SU-DHL-6 (cell line): ENCODE measurements at regions not wholly inside any gene's neighbourhood (a gene's known extent, or its start where the extent isn't known, plus 50 kb on each side); places are given as distances from the start of the nearest gene placed in this dataset.

Source experiments
- H2AFZ ChIP-seq: fragments of 200-600 bp; sonication (generic); 2 replicates; pipeline ENCODE4 v1.6.1; 2014; ENCODE audit warnings: low read depth, mild to moderate bottlenecking, moderate library complexity, mixed read lengths, antibody characterized with exemption, low read length; ENCODE audit not compliant: severe bottlenecking
- H3F3A ChIP-seq: fragments of 200-600 bp; shearing (Covaris generic); 2 replicates; pipeline ENCODE4 v1.6.0; 2016; ENCODE audit warnings: antibody characterized with exemption, mild to moderate bottlenecking; ENCODE audit not compliant: insufficient read depth
- H3K27ac ChIP-seq: fragments of 200-600 bp; sonication (generic); 2 replicates; pipeline ENCODE4 v1.5.1; 2016; ENCODE audit warnings: low read depth, mild to moderate bottlenecking, low read length, moderate library complexity, mixed read lengths
- H3K27me3 ChIP-seq: fragments of 200-600 bp; sonication (generic), shearing (Covaris generic); 2 replicates; pipeline ENCODE4 v1.6.0; 2014; ENCODE audit warnings: mild to moderate bottlenecking, low read length
- H3K36me3 ChIP-seq: fragments of 200-600 bp; sonication (generic); 2 replicates; pipeline ENCODE4 v1.6.1; 2014; ENCODE audit warnings: mild to moderate bottlenecking, low read length, mixed read lengths
- H3K4me2 ChIP-seq: fragments of 300-600, 200-600 bp; shearing (Covaris generic), sonication (generic); 2 replicates; pipeline ENCODE4 v1.6.0; 2014; ENCODE audit warnings: low read length, low read depth, mild to moderate bottlenecking; ENCODE audit not compliant: poor library complexity, severe bottlenecking
- H3K4me3 ChIP-seq: fragments of 200-600 bp; sonication (generic); 2 replicates; pipeline ENCODE4 v1.5.1; 2014; ENCODE audit warnings: antibody characterized with exemption, low read length, mild to moderate bottlenecking, mixed read lengths; ENCODE audit not compliant: insufficient read depth, poor library complexity, severe bottlenecking
- H3K79me2 ChIP-seq: fragments of 200-600 bp; sonication (generic); 2 replicates; pipeline ENCODE4 v1.6.1; 2014; ENCODE audit warnings: mild to moderate bottlenecking, low read length, moderate library complexity; ENCODE audit not compliant: insufficient read depth
- H3K9ac ChIP-seq: fragments of 200-600 bp; sonication (generic); 2 replicates; pipeline ENCODE4 v1.7.0; 2014; ENCODE audit warnings: mild to moderate bottlenecking, low read length
- H3K9me2 ChIP-seq: fragments of 200-600 bp; sonication (generic); replicated peaks from 2 replicates; pipeline ENCODE4 v1.6.1; 2014; ENCODE audit warnings: low read length; ENCODE audit not compliant: insufficient read depth
- H3K9me3 ChIP-seq: fragments of 200-600 bp; sonication (generic); 2 replicates; pipeline ENCODE4 v1.6.1; 2014; ENCODE audit warnings: low read length, mixed read lengths; ENCODE audit not compliant: insufficient read depth
- H4K20me1 ChIP-seq: fragments of 200-600 bp; sonication (generic); 2 replicates; pipeline ENCODE4 v1.6.1; 2014; ENCODE audit warnings: low read depth, mild to moderate bottlenecking, antibody characterized with exemption, low read length, moderate library complexity, mixed read lengths
- EZH2phosphoT487 ChIP-seq: fragments of 200-600 bp; sonication (generic), shearing (Covaris generic); conservative IDR thresholded peaks from 2 replicates; pipeline ENCODE4 v1.6.1; 2018; ENCODE audit warnings: mild to moderate bottlenecking, antibody characterized with exemption, low read length, moderate library complexity, mixed read lengths
- TF ChIP-seq, protein P1 (sequence below): fragments of 200-600 bp; sonication (generic); IDR thresholded peaks from one replicate; pipeline ENCODE4 v1.5.1; 2017; ENCODE audit warnings: antibody characterized with exemption, mild to moderate bottlenecking, low read length, moderate library complexity; ENCODE audit not compliant: insufficient read depth, poor library complexity, severe bottlenecking

DNA sequence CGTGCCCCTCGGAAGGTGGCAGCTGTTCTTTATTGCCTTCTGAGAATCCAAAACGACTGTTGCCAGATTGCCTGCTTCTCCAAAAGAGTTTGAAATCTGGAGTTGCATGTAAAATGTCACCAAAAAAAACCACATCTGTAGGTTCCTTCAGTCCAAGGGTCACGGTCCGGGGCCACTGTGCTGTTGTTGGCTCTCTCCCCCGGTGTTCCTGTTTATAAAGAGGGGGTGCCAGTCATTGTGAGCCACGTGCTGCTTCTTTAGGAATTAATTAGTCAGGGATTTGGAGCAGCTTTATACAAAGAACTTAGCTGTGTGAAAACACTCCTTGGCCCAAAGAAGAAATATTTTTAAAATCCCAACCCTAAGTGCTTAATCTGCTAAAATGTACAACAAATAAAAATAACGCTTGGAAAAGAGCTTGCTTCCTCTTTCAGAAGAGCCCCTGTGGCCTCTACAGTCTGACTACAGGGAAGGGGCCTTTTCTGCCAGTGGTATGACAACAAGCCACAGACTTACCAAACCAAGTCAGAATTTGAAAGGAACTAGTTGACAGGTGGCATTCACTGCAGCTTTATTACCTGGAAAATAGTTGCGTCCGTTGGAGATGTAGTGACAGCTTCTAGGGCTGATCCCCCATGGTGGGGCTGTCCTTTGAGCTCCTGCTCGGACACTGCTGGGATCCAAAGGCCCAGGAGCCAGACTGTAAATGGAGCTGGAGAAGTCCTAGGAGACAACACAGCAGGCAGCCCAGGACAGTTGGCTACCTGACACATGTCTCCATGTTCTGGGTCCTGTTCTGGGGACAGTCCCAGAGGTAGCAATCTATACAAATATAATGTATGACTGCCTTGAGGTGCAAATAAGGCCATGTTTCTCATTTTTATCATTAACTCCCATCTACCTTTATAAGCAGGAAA is 84.5 kb upstream of the SLC1A4 start:
- no peaks in the 10 kb centered on the region for H3K36me3 ChIP-seq
- no peak overlapping the region for H2AFZ ChIP-seq

DNA sequence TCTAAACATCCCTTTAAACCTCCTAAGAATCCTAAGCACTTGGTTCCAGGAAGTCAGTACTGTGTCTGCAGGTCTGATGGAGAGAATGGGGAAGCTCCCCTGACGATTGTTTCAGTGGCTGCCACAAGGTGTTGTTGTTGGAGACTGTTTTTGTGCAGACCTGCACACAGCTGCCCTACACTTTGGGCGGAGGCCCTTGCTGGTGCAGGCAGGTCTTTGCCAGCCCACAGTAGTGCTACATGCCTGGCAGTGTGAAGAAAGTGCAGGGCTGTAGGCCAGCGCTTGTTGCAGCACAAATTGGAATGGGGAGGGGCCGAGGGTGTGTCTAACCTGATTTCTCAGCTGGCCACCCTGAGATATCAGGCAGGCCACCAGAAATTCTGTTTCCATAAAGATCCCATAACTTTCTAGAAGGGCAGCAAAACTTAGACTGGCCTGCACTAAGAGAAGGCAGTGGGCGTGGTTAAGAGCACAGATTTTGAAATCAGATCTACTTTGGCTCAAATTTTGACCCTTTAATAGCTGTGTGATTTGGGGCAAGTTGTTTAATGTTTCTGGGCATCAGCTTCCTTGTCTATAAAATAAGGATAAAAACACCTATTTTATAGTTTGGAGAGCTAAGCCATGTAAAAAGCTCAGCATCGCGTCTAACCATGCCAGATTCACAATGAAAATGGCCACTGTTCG is 83.7 kb upstream of the SLC1A4 start:
- Histone ChIP-seq H3K27me3 (no peaks in the 10 kb centered on the region), H3K4me2 (no peak overlapping the region), H3F3A (no peaks in the 10 kb centered on the region), H3K4me3 (no peak overlapping the region), H3K27ac (peak overlapping the region; percentile 36; the same call in 1 of the 2 replicates), H3K9me2 (no peaks in the 10 kb centered on the region), H3K9ac (no peak overlapping the region), H4K20me1 (no peaks in the 10 kb centered on the region), H2AFZ (no peak overlapping the region), H3K79me2 (0 out of 2 replicates have a peak, but pooled peaks cover 10% of the 10 kb centered on the region), H3K9me3 (no peaks in the 10 kb centered on the region), H3K36me3 (no peaks in the 10 kb centered on the region)
- no peak for TF ChIP-seq EZH2phosphoT487
- TF ChIP-seq, protein P1, sequence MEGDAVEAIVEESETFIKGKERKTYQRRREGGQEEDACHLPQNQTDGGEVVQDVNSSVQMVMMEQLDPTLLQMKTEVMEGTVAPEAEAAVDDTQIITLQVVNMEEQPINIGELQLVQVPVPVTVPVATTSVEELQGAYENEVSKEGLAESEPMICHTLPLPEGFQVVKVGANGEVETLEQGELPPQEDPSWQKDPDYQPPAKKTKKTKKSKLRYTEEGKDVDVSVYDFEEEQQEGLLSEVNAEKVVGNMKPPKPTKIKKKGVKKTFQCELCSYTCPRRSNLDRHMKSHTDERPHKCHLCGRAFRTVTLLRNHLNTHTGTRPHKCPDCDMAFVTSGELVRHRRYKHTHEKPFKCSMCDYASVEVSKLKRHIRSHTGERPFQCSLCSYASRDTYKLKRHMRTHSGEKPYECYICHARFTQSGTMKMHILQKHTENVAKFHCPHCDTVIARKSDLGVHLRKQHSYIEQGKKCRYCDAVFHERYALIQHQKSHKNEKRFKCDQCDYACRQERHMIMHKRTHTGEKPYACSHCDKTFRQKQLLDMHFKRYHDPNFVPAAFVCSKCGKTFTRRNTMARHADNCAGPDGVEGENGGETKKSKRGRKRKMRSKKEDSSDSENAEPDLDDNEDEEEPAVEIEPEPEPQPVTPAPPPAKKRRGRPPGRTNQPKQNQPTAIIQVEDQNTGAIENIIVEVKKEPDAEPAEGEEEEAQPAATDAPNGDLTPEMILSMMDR, result no peak

More for the DNA sequence above, 84.5 kb upstream of the SLC1A4 start:
- H3K4me3 ChIP-seq, result no peak overlapping the region
- H3K4me2 ChIP-seq, result no peak overlapping the region
- peak overlapping the region; percentile 36 for H3K27ac ChIP-seq
- no peak overlapping the region for H3K9ac ChIP-seq
- H3K27me3 ChIP-seq, result no peaks in the 10 kb centered on the region
- H3K9me3 ChIP-seq, result no peaks in the 10 kb centered on the region
- no peaks in the 10 kb centered on the region for H4K20me1 ChIP-seq
- H3K79me2 ChIP-seq, result 0 out of 2 replicates have a peak, but pooled peaks cover 10% of the 10 kb centered on the region
- H3K9me2 ChIP-seq, result no peaks in the 10 kb centered on the region
- TF ChIP-seq, protein P1, result no peak
- TF ChIP-seq EZH2phosphoT487, result no peak
- H3F3A ChIP-seq, result no peaks in the 10 kb centered on the region

DNA sequence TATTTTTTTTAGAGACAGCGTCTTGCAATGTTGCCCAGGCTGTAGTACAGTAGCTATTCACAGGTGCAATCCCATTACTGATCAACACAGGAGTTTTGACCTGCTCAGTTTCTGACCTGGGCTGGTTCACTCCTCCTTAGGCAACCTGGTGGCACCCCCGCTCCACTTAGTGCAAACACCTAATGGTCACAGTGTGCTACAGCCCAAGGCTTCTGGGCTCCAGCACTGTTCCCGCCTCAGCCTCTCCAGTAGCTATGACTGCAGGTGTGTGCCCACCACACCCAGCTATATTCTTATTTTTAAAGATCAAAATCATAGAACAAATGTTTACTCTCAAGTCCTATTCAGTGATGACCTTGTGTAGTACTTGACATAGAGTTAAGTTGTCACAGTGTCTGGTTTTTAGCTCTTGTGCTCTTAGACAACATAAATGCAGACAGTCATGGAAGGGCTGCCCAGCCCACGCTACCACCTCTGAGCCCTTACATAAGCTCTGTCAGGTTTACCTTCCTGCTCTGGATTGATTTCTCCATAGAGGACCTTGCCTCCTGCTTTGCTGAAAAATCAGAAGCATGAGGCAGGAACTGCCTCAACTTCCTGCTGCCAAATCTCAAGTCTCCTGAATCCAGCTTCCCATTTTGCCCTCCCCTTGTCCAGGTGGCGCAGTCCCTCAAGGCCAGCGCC is 82.2 kb upstream of the SLC1A4 start:
- H2AFZ ChIP-seq, result no peak overlapping the region
- H3K79me2 ChIP-seq, result peaks cover 10% of the 10 kb centered on the region; the same call in 1 of the 2 replicates
- no peaks in the 10 kb centered on the region for H3K36me3 ChIP-seq
- no peak overlapping the region for H3K4me3 ChIP-seq
- no peak overlapping the region for H3K4me2 ChIP-seq
- no peak overlapping the region for H3K27ac ChIP-seq
- H3F3A ChIP-seq, result 0 out of 2 replicates have a peak, but pooled peaks cover 4% of the 10 kb centered on the region
- no peaks in the 10 kb centered on the region for H3K27me3 ChIP-seq
- TF ChIP-seq, protein P1, result no peak
- no peak for TF ChIP-seq EZH2phosphoT487
- H3K9me2 ChIP-seq, result no peaks in the 10 kb centered on the region
- no peak overlapping the region for H3K9ac ChIP-seq
- no peaks in the 10 kb centered on the region for H4K20me1 ChIP-seq
- H3K9me3 ChIP-seq, result no peaks in the 10 kb centered on the region
